RWPE2 (cell line): ENCODE measurements at regions not wholly inside any gene's neighbourhood (a gene's known extent, or its start where the extent isn't known, plus 50 kb on each side); places are given as distances from the start of the nearest gene placed in this dataset.
A peak's percentile ranks its signal among the peaks of the same experiment; 100 is the strongest.

Experiments
- ATAC-seq: fragments of 200-7000 bp; cut with Tn5 transposase; 3 replicates; pipeline ENCODE4 v1.9.1; 2021; ENCODE audit warnings: low read depth
- DNase-seq: peaks from one replicate; pipeline ENCODE4 v3.0.0-alpha.2; 2020; ENCODE audit warnings: low spot score
- H3K27ac ChIP-seq: fragments of 450-650 bp; 2 replicates; pipeline ENCODE4 v1.5.1; 2017; ENCODE audit warnings: mild to moderate bottlenecking; ENCODE audit not compliant: poor library complexity, severe bottlenecking
- H3K27me3 ChIP-seq: fragments of 250-450 bp; sonication (Bioruptor Pico); 2 replicates; pipeline ENCODE4 v1.5.1; 2021; ENCODE audit warnings: mild to moderate bottlenecking, moderate library complexity; ENCODE audit not compliant: insufficient read depth, poor library complexity, severe bottlenecking
- H3K36me3 ChIP-seq: fragments of 250-450 bp; sonication (Bioruptor Pico); 2 replicates; pipeline ENCODE4 v1.5.1; 2020; ENCODE audit warnings: low read depth, mild to moderate bottlenecking, moderate library complexity
- H3K4me1 ChIP-seq: fragments of 250-450 bp; sonication (Bioruptor Pico); 2 replicates; pipeline ENCODE4 v1.5.1; 2021; ENCODE audit warnings: mild to moderate bottlenecking, moderate library complexity; ENCODE audit not compliant: insufficient read depth, poor library complexity, severe bottlenecking
- H3K4me3 ChIP-seq: fragments of 250-450 bp; sonication (Bioruptor Pico); 2 replicates; pipeline ENCODE4 v1.5.1; 2021; ENCODE audit warnings: mild to moderate bottlenecking, moderate library complexity; ENCODE audit not compliant: severe bottlenecking
- H3K9me3 ChIP-seq: fragments of 250-450 bp; sonication (Bioruptor Pico); 2 replicates; pipeline ENCODE4 v1.5.1; 2021; ENCODE audit warnings: mild to moderate bottlenecking, moderate library complexity; ENCODE audit not compliant: severe bottlenecking
- CTCF ChIP-seq: fragments of 450-650 bp; IDR thresholded peaks from one replicate; pipeline ENCODE4 v1.5.1; 2017; ENCODE audit warnings: mild to moderate bottlenecking, moderate library complexity; ENCODE audit not compliant: poor library complexity, severe bottlenecking

- no peaks in the 10 kb centered on the region for H3K9me3 ChIP-seq
- no peak for TF ChIP-seq CTCF
- H3K4me3 ChIP-seq, result no peak overlapping the region
- peaks cover 29% of the 10 kb centered on the region for H3K4me1 ChIP-seq
- DNase-seq, result no peak
- ATAC-seq, result no peak
- H3K27me3 ChIP-seq, result no peaks in the 10 kb centered on the region
- no peak overlapping the region for H3K27ac ChIP-seq
- no peaks in the 10 kb centered on the region for H3K36me3 ChIP-seq
These were observed 104.8 kb downstream of the ASB7 start for GRCh38 chr15:100707229-100707628.

- H3K27ac ChIP-seq, result no peak overlapping the region
- H3K9me3 ChIP-seq, result no peaks in the 10 kb centered on the region
- no peaks in the 10 kb centered on the region for H3K36me3 ChIP-seq
- no peak for DNase-seq
- no peak for TF ChIP-seq CTCF
- H3K4me3 ChIP-seq, result no peak overlapping the region
- peaks cover 30% of the 10 kb centered on the region for H3K4me1 ChIP-seq
- no peak for ATAC-seq
- no peaks in the 10 kb centered on the region for H3K27me3 ChIP-seq
These were observed 106.5 kb downstream of the ASB7 start for GRCh38 chr15:100708916-100709315.

GRCh38 chr15:100710222-100710621 lies 107.8 kb downstream of the ASB7 start:
- TF ChIP-seq CTCF, result no peak
- no peak overlapping the region for H3K4me3 ChIP-seq
- peaks cover 25% of the 10 kb centered on the region for H3K4me1 ChIP-seq
- no peak overlapping the region for H3K27ac ChIP-seq
- no peaks in the 10 kb centered on the region for H3K9me3 ChIP-seq
- no peaks in the 10 kb centered on the region for H3K36me3 ChIP-seq
- DNase-seq (peak; percentile 72), ATAC-seq (no peak)
- H3K27me3 ChIP-seq, result no peaks in the 10 kb centered on the region

GRCh38 chr15:100710744-100711515 lies 108.5 kb downstream of the ASB7 start:
- DNase-seq (peak; percentile 55), ATAC-seq (no peak)
- peak overlapping the region; percentile 100 for H3K27ac ChIP-seq
- H3K9me3 ChIP-seq, result no peaks in the 10 kb centered on the region
- peaks cover 24% of the 10 kb centered on the region for H3K4me1 ChIP-seq
- no peak for TF ChIP-seq CTCF
- H3K4me3 ChIP-seq, result no peak overlapping the region
- no peaks in the 10 kb centered on the region for H3K36me3 ChIP-seq
- no peaks in the 10 kb centered on the region for H3K27me3 ChIP-seq

- peak overlapping the region; percentile 100 for H3K27ac ChIP-seq
- TF ChIP-seq CTCF, result no peak
These were observed 109.2 kb downstream of the ASB7 start for GRCh38 chr15:100711516-100712021.

More at GRCh38 chr15:100711516-100712021, 109.2 kb downstream of the ASB7 start:
- Histone ChIP-seq H3K27me3 (no peaks in the 10 kb centered on the region), H3K36me3 (no peaks in the 10 kb centered on the region), H3K4me1 (peaks cover 24% of the 10 kb centered on the region), H3K9me3 (no peaks in the 10 kb centered on the region), H3K4me3 (no peak overlapping the region)
- ATAC-seq (no peak), DNase-seq (peak; percentile 41)
